ENCODE measurements at regions not wholly inside any gene's neighbourhood (a gene's known extent, or its start where the extent isn't known, plus 50 kb on each side); places are given as distances from the start of the nearest gene placed in this dataset.

GRCh38 chr11:91986218-91986617 lies 238.4 kb upstream of the FAT3 start:
- no peak for TF ChIP-seq POLR2A (IDR thresholded peaks at IDR 0.05)
- TF ChIP-seq CTCF (IDR thresholded peaks at IDR 0.05): no peak
- TF ChIP-seq EP300 (IDR thresholded peaks at IDR 0.05): no peak
